Aorta (tissue), 5 donors: ENCODE measurements at regions not wholly inside any gene's neighbourhood (a gene's known extent, or its start where the extent isn't known, plus 50 kb on each side); places are given as distances from the start of the nearest gene placed in this dataset.

Source experiments
- ATAC-seq: fragments of 200-7000 bp; cut with Tn5 transposase; one replicate; pipeline ENCODE4 v1.9.1; 2022; ENCODE audit warnings: moderate library complexity; ENCODE audit not compliant: low FRiP score
- DNase-seq, 2 donors: peaks; one replicate each; pipeline ENCODE4 v3.0.0-alpha.2; 2020
- H3K27ac ChIP-seq, 2 donors: one replicate each; pipeline ENCODE4 v1.5.1; 2013; ENCODE audit warnings: low read length in 2 of 2, mild to moderate bottlenecking in 2 of 2, moderate library complexity in 2 of 2, control low read depth in 1 of 2, inconsistent platforms in 1 of 2, low read depth in 1 of 2
- H3K27me3 ChIP-seq, 2 donors: one replicate each; pipeline ENCODE4 v1.6.1; 2013; ENCODE audit warnings: control low read depth in 1 of 2, low read length in 1 of 2, mild to moderate bottlenecking in 1 of 2, moderate library complexity in 1 of 2; ENCODE audit not compliant: insufficient read depth in 2 of 2, control insufficient read depth in 1 of 2
- H3K36me3 ChIP-seq, 2 donors: one replicate each; pipeline ENCODE4 v1.6.1; 2013; ENCODE audit warnings: control low read depth in 1 of 2, low read length in 1 of 2, mild to moderate bottlenecking in 1 of 2; ENCODE audit not compliant: insufficient read depth in 2 of 2, control insufficient read depth in 1 of 2
- H3K4me1 ChIP-seq, 2 donors: one replicate each; pipeline ENCODE4 v1.6.1; 2013; ENCODE audit warnings: low read length in 2 of 2, control low read depth in 1 of 2, mild to moderate bottlenecking in 1 of 2, moderate library complexity in 1 of 2; ENCODE audit not compliant: insufficient read depth in 2 of 2, control insufficient read depth in 1 of 2
- H3K4me3 ChIP-seq, 2 donors: one replicate each; pipeline ENCODE4 v1.5.1; 2013; ENCODE audit warnings: low read length in 2 of 2, control low read depth in 1 of 2, mild to moderate bottlenecking in 1 of 2
- H3K9me3 ChIP-seq: one replicate; pipeline ENCODE4 v1.6.1; 2013; ENCODE audit warnings: mild to moderate bottlenecking, low read length; ENCODE audit not compliant: control insufficient read depth
- WGBS, 2 donors: extraction: QIAGEN DNeasy Blood & Tissue Kit; methylation state at CpG; one replicate each; pipeline ENCODE4 v1.1.7; 2013; 5-methylcytosine and 5-hydroxymethylcytosine counted together
- intact Hi-C, 2 donors: fragments of 100-400 bp; cut with DNase I; formaldehyde crosslinking; loops; one replicate each; pipeline versions ENCODE4 v1.14.2 to v1.15.0; 2022
- donor health status: healthy with polysubstance abuse.
- donor health status: Bipolar disorder and iron deficiency.
- donor health status: DM: no; HTN: no; CAD: no.
- donor health status: DM: no; HTN: no; CAD: no.
- donor health status: DM: yes; HTN: yes; CAD: no.

GRCh38 chr3:25086721-25087120, 341.3 kb upstream of the RARB start:
- H3K27ac ChIP-seq, result no peak overlapping the region
- H3K36me3 ChIP-seq, result no peaks in the 10 kb centered on the region
- H3K27me3 ChIP-seq, result no peaks in the 10 kb centered on the region
- 86 to 87% methylated on average over 3 of the region's 3 CpGs for WGBS, 2 donors
- H3K9me3 ChIP-seq, result no peaks in the 10 kb centered on the region
- intact Hi-C loops, result no loop called here
- DNase-seq (no peak), ATAC-seq (no peak)
- no peaks in the 10 kb centered on the region for H3K4me1 ChIP-seq
- no peak overlapping the region for H3K4me3 ChIP-seq

- Histone ChIP-seq H3K27me3 (no peaks in the 10 kb centered on the region), H3K4me1 (no peaks in the 10 kb centered on the region), H3K4me3 (no peak overlapping the region), H3K27ac (no peak overlapping the region), H3K36me3 (no peaks in the 10 kb centered on the region), H3K9me3 (no peaks in the 10 kb centered on the region)
- intact Hi-C loops, result no loop called here
- 31 to 55% methylated on average over 5 of the region's 5 CpGs for WGBS, 2 donors
- DNase-seq (no peak), ATAC-seq (no peak)
Observed at GRCh38 chr3:25088284-25088683, 339.8 kb upstream of the RARB start.

- Histone ChIP-seq H3K4me3 (no peak overlapping the region), H3K27ac (no peak overlapping the region), H3K4me1 (no peaks in the 10 kb centered on the region), H3K27me3 (no peaks in the 10 kb centered on the region), H3K36me3 (no peaks in the 10 kb centered on the region), H3K9me3 (no peaks in the 10 kb centered on the region)
- ATAC-seq (no peak), DNase-seq (no peak)
- WGBS, 2 donors, result 57 to 63% methylated on average over 6 of the region's 6 CpGs
- intact Hi-C loops, result no loop called here
Observed at GRCh38 chr3:25090698-25091453, 337.2 kb upstream of the RARB start.

- 91 to 94% methylated on average over 5 of the region's 5 CpGs for WGBS, 2 donors
- Histone ChIP-seq H3K27me3 (no peaks in the 10 kb centered on the region), H3K9me3 (no peaks in the 10 kb centered on the region), H3K4me1 (no peaks in the 10 kb centered on the region), H3K4me3 (no peak overlapping the region), H3K36me3 (no peaks in the 10 kb centered on the region), H3K27ac (no peak overlapping the region)
- DNase-seq (no peak), ATAC-seq (no peak)
- intact Hi-C loops, result no loop called here
Observed at GRCh38 chr3:25091934-25092333, 336.1 kb upstream of the RARB start.

GRCh38 chr3:25094932-25095685, 333.0 kb upstream of the RARB start:
- no peak overlapping the region for H3K27ac ChIP-seq
- intact Hi-C loops, result no loop called here
- H3K4me3 ChIP-seq, result no peak overlapping the region
- no peaks in the 10 kb centered on the region for H3K36me3 ChIP-seq
- no peak for ATAC-seq
- H3K27me3 ChIP-seq, result no peaks in the 10 kb centered on the region
- WGBS, 2 donors, result 80 to 84% methylated on average over 2 of the region's 2 CpGs
- H3K4me1 ChIP-seq, result no peaks in the 10 kb centered on the region
- no peaks in the 10 kb centered on the region for H3K9me3 ChIP-seq
- no peak for DNase-seq

- H3K36me3 ChIP-seq, result no peaks in the 10 kb centered on the region
- H3K4me1 ChIP-seq, result no peaks in the 10 kb centered on the region
- H3K27ac ChIP-seq, result no peak overlapping the region
- no peaks in the 10 kb centered on the region for H3K27me3 ChIP-seq
- DNase-seq (no peak), ATAC-seq (no peak)
- intact Hi-C loops, result no loop called here
- WGBS, 2 donors, result 75 to 85% methylated on average over 2 of the region's 2 CpGs
- no peak overlapping the region for H3K4me3 ChIP-seq
- H3K9me3 ChIP-seq, result no peaks in the 10 kb centered on the region
Observed at GRCh38 chr3:25096536-25096935, 331.5 kb upstream of the RARB start.

- 94 to 96% methylated on average over 3 of the region's 3 CpGs for WGBS, 2 donors
- no peak for DNase-seq
- Histone ChIP-seq H3K27ac (no peak overlapping the region), H3K9me3 (no peaks in the 10 kb centered on the region), H3K27me3 (no peaks in the 10 kb centered on the region), H3K4me3 (no peak overlapping the region), H3K4me1 (no peaks in the 10 kb centered on the region), H3K36me3 (no peaks in the 10 kb centered on the region)
- no peak for ATAC-seq
- intact Hi-C loops, result no loop called here
Observed at GRCh38 chr3:25097023-25097422, 331.0 kb upstream of the RARB start.

- H3K4me1 ChIP-seq, result no peaks in the 10 kb centered on the region
- no peaks in the 10 kb centered on the region for H3K36me3 ChIP-seq
- no peak overlapping the region for H3K27ac ChIP-seq
- WGBS, 2 donors, result 96 to 98% methylated on average over 9 of the region's 9 CpGs
- intact Hi-C loops, result no loop called here
- no peaks in the 10 kb centered on the region for H3K9me3 ChIP-seq
- no peak overlapping the region for H3K4me3 ChIP-seq
- DNase-seq, result no peak
- H3K27me3 ChIP-seq, result no peaks in the 10 kb centered on the region
- ATAC-seq, result no peak
Observed at GRCh38 chr3:25099666-25100065, 328.4 kb upstream of the RARB start.

GRCh38 chr3:25103391-25103790, 324.7 kb upstream of the RARB start:
- WGBS, 2 donors, result 89 to 91% methylated on average over 3 of the region's 3 CpGs
- no peak for ATAC-seq
- Histone ChIP-seq H3K36me3 (no peaks in the 10 kb centered on the region), H3K9me3 (no peaks in the 10 kb centered on the region), H3K4me1 (no peaks in the 10 kb centered on the region), H3K27me3 (no peaks in the 10 kb centered on the region), H3K4me3 (no peak overlapping the region), H3K27ac (no peak overlapping the region)
- DNase-seq, result no peak
- intact Hi-C loops, result no loop called here
